GM18873 (cell line): ENCODE measurements at regions not wholly inside any gene's neighbourhood (a gene's known extent, or its start where the extent isn't known, plus 50 kb on each side); places are given as distances from the start of the nearest gene placed in this dataset.
"Not testable (repeated sequence)": the region's sequence is repeated elsewhere in the genome, so short reads cannot be mapped to it uniquely, and the experiment has no call there.

Experiments used
- ATAC-seq: cut with Tn5 transposase; IDR thresholded peaks from one replicate; pipeline ENCODE4 v1.9.1; 2021; ENCODE audit warnings: mild to moderate bottlenecking, moderate library complexity, moderate number of reproducible peaks; ENCODE audit not compliant: unreplicated experiment, low FRiP score

- no peak for ATAC-seq
Measured at GRCh38 chr1:184181044-184181443, 129.5 kb downstream of the TSEN15 start.

GRCh38 chr1:184183919-184184318, 132.4 kb downstream of the TSEN15 start:
- no peak for ATAC-seq

DNA sequence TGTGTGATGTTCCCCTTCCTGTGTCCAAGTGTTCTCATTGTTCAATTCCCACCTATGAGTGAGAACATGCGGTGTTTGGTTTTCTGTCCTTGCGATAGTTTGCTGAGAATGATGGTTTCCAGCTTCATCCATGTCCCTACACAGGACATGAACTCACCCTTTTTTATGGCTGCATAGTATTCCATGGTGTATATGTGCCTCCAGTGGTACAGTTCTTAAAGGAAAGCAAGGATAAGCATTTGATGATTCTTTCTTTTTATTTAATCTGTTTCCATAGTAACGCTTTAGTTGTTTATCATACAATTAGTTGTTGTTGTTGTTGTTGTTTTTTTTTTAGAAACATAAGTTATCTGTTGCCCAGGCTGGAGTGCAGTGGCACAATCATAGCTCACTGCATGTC, 133.1 kb downstream of the TSEN15 start:
- not testable (repeated sequence) for ATAC-seq

DNA sequence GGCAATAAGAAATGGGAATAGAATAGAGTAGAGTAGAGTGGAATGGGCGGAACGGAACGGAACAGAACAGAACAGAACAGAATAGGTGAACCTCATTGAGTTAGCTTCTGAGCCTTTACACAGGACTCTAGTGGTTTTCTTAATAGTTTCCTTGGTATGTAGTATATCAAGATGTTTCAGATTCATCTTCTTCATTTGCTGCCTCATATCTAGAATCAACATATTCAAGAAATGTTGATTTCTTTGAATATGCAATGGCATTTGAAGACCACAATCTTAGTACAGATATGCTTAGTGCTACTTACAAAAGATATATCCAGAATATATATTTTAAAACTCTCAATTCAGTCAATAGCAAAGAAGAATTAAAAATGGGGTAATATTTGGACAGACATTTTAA, 133.8 kb downstream of the TSEN15 start:
- ATAC-seq, result no peak

- ATAC-seq, result no peak
Measured at GRCh38 chr1:184186167-184186566, 134.6 kb downstream of the TSEN15 start.

DNA sequence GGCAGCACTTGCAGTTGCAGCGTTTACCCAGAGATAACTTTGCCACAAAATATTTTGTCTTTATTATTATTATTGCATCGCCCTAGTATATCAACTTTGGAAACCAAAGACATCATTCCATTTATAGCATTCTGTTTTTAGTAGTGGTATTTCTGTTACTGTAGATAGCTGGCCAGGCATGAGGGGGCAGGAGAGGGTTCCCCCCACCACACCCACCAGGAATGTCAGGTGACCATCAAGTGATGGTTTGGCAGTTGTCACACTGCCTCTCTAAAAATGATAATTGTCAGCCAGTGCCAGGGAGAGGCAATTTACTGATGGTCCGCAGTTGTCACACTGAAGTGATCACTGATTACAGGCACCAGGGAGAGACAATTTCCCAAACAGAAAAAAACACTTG, 135.6 kb downstream of the TSEN15 start:
- no peak for ATAC-seq

DNA sequence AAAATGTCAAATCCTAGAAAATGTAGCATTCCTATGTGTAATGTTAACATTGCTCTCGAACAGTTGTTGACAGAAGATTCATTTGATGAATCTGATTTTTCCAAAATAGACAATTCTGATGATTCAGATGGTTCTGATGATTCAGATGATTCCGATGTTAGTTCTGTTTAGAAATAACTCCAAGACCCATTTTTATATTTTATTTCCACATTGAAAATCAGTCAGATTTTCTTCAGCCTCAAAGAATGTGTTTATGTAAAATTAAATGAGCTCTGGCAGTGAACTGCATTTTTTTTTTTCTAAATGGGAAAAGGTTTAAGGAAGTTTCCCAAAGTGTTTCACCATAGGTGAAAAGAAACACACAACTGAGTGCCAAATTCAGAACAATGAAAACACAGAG, 136.5 kb downstream of the TSEN15 start:
- ATAC-seq, result no peak

DNA sequence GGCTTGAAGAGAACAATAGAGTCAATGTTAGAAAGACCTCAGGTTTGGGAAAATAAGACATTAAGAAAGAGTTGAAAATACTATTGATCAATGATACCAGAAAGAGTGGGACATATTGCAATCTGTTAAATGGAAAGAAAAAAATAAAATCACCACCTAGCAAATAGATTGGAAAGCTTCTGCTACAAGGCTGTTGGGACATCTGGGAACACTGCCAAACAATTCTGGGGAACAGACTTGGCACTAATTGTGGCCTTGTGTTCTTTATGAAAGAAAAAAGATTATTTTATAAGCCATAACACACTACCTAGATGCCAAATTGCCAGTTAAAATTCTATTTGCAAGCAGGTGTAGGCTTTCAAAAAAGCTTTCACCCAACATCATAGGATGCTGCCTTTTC, 137.8 kb downstream of the TSEN15 start:
- no peak for ATAC-seq

GRCh38 chr1:184190616-184191015, 139.1 kb downstream of the TSEN15 start:
- ATAC-seq, result no peak

GRCh38 chr1:184191181-184191621, 139.7 kb downstream of the TSEN15 start:
- no peak for ATAC-seq

DNA sequence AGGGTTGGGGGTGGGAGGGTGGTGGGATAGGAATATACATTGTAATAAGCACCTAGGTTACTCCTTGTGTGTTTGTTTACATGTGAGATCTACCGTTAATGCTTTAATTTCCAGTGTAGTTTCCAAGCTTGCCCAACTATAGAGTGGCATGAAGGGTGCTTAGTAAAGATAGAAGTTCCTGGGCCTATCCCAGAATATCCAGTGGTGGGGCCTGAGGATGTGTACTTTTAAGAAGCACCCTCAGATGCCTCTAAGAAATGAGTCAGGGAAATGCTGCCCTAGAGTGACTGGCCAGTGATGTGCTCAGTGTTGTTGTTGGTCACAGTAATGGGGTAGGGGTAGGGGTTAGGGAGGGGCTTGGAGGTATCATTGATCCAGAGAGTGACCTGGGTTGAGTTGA, 141.3 kb downstream of the TSEN15 start:
- ATAC-seq, result no peak

- no peak for ATAC-seq
Measured at GRCh38 chr1:184193451-184193850, 141.9 kb downstream of the TSEN15 start.

DNA sequence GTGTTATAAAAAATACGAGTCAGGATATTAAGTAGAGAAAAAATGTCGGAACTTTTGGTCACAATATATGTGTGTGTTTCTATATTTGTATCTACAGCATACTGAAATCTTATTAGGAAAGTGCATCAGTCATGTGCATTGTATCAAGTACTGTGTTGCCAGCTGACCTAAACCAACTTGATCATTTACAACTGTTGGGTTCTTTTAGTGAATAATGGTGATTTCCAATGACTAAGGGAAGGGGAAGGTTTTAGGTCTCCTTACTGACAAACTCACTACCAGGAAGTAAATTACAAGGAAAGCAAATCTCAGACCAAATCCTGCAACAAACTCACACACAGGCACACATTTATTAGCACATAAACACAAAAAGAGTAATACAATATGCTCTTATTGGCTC, 142.7 kb downstream of the TSEN15 start:
- ATAC-seq, result no peak

DNA sequence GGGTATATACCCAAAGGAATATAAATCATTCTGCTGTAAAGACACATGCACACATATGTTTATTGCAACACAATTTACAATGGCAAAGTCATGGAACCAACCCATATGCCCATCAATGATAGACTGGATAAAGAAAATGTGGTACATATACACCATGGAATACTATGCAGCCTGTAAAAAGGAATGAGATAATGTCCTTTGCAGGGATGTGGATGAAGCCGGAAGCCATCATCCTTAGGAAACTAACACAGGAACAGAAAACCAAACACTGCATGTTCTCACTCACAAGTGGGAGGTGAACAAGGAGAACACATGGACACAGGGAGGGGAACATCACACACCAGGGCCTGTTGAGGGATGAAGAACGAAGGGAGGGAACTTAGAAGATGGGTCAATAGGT, 144.2 kb downstream of the TSEN15 start:
- not testable (repeated sequence) for ATAC-seq

- ATAC-seq, result no peak
Measured at GRCh38 chr1:184197831-184198230, 146.3 kb downstream of the TSEN15 start.

DNA sequence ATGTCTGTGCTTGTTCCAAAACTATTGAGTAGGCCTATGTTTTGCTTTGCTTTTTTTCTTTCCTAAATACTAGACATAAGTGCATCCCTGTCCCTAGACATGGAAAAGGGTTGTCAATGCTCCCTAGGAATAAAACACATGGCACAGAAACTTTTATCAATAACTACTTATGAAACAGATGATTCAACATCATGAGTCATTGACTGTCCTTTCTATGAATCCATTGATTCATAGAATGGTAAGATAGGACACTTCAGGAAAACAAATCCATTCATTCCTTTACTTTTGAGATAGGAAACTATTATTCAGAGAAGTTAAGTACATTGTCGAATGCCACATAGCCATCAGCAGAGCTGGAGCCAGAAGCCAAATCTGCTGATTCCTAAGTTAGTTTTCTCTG, 147.5 kb downstream of the TSEN15 start:
- no peak for ATAC-seq

GRCh38 chr1:184199438-184200085, 148.0 kb downstream of the TSEN15 start:
- ATAC-seq, result no peak

DNA sequence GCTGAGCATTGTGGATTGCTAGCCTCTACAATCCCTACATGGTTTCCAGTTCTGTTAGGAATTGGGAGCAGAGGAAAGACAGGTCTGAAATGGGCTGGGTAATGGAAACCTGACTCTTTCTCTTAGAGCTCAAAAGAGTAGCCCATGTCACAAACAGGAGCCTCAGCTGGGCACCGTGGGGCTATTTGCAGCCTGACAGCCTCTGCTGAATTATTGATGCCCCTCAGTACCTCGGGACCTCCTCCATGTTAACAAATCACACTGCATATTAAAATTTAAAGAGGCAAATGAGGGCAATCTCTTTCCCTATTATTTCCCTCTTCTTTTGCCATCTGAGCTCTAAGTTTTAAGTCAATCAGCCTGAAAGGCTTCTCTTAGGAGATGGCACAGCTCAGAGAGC, 157.1 kb downstream of the TSEN15 start:
- ATAC-seq, result no peak

DNA sequence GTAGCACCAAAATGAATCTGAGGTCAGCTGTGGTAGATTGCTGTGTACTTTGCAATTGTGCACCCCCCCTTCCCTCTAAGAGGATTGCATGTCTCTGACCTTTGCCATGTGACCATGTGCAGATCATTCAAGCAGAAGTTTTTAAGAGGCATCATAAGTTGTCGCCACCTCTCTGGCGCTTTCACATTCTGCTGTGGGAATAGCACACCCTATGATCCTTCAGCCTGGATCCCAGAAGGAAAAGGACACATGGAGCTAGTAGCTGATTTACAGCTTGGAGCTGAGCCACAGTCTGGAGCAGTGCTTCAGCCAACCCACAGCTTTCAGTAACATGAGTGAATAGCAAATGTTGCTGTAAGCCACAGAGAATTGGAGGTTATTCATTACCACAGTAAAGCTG, 158.5 kb downstream of the TSEN15 start:
- ATAC-seq, result no peak

- ATAC-seq, result no peak
Measured at GRCh38 chr1:184210862-184211261, 159.3 kb downstream of the TSEN15 start.

DNA sequence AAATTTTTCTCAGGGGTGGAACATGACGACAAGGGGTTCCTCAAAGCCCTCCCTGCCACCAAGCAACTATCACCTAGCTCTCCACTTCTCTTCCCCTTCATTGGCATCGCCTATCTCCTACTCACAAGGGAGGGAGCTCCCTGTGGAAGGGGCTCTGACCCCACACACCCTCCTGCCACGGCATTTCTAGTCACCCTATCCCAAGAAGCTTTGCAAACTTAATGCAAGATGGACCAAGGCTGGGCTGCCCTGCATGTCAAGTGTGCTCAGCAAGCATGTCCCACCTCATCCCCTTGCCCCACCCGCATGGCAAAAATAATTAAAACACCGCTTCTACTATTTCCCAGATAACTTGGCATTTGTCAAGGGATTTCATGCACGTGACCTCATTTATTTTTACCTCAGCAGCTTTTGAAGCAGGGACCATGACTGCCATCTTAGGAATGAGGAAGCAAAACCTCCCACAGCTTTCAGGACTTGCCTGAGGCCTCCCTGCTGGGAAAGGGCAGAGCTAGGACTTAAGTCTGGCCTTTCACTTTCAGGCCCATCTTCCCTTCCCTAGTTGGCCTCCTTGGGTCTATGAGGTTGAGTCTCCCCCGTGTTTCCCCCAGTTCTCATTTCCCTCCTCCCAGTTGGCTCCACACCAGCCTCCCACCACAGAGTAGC, 161.3 kb downstream of the TSEN15 start:
- ATAC-seq, result no peak

- ATAC-seq, result no peak
Measured at GRCh38 chr1:184214128-184214527, 162.6 kb downstream of the TSEN15 start.
